Ishikawa (cell line): ENCODE measurements at regions not wholly inside any gene's neighbourhood (a gene's known extent, or its start where the extent isn't known, plus 50 kb on each side); places are given as distances from the start of the nearest gene placed in this dataset.

ENCODE experiments used
- CREB1 ChIP-seq: IDR thresholded peaks from 2 replicates; pipeline ENCODE4 v1.6.1; 2012; ENCODE audit warnings: low read depth
- EP300 ChIP-seq: IDR thresholded peaks from 2 replicates; pipeline ENCODE4 v1.6.1; 2012; ENCODE audit warnings: borderline replicate concordance
- NFIC ChIP-seq: IDR thresholded peaks from 2 replicates; pipeline ENCODE4 v1.6.1; 2012
- TAF1 ChIP-seq: IDR thresholded peaks from 2 replicates; pipeline ENCODE4 v1.6.1; 2012; ENCODE audit warnings: low read depth, mild to moderate bottlenecking
- TF ChIP-seq, protein P1 (sequence below): IDR thresholded peaks from 2 replicates; pipeline ENCODE4 v1.6.1; 2012
- TF ChIP-seq, protein P2 (sequence below): IDR thresholded peaks from 2 replicates; pipeline ENCODE4 v1.6.1; 2012; ENCODE audit warnings: low read depth, mild to moderate bottlenecking

- TF ChIP-seq, protein P1, sequence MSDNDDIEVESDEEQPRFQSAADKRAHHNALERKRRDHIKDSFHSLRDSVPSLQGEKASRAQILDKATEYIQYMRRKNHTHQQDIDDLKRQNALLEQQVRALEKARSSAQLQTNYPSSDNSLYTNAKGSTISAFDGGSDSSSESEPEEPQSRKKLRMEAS: no peak
- TF ChIP-seq TAF1: no peak
- TF ChIP-seq NFIC: no peak
- TF ChIP-seq EP300: no peak
- TF ChIP-seq, protein P2, sequence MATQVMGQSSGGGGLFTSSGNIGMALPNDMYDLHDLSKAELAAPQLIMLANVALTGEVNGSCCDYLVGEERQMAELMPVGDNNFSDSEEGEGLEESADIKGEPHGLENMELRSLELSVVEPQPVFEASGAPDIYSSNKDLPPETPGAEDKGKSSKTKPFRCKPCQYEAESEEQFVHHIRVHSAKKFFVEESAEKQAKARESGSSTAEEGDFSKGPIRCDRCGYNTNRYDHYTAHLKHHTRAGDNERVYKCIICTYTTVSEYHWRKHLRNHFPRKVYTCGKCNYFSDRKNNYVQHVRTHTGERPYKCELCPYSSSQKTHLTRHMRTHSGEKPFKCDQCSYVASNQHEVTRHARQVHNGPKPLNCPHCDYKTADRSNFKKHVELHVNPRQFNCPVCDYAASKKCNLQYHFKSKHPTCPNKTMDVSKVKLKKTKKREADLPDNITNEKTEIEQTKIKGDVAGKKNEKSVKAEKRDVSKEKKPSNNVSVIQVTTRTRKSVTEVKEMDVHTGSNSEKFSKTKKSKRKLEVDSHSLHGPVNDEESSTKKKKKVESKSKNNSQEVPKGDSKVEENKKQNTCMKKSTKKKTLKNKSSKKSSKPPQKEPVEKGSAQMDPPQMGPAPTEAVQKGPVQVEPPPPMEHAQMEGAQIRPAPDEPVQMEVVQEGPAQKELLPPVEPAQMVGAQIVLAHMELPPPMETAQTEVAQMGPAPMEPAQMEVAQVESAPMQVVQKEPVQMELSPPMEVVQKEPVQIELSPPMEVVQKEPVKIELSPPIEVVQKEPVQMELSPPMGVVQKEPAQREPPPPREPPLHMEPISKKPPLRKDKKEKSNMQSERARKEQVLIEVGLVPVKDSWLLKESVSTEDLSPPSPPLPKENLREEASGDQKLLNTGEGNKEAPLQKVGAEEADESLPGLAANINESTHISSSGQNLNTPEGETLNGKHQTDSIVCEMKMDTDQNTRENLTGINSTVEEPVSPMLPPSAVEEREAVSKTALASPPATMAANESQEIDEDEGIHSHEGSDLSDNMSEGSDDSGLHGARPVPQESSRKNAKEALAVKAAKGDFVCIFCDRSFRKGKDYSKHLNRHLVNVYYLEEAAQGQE: no peak
- TF ChIP-seq CREB1: no peak
These were observed 232.8 kb upstream of the EXOC2 start for GRCh38 chr6:925656-926213.
